ENCODE measurements at regions not wholly inside any gene's neighbourhood (a gene's known extent, or its start where the extent isn't known, plus 50 kb on each side); places are given as distances from the start of the nearest gene placed in this dataset.

- H3K4me3 ChIP-seq (ENCODE audit: low read length) = no peak overlapping the region
- no peak for DNase-seq (ENCODE audit: low read depth, low spot score)
Measured at GRCh38 chr6:14431385-14432330, 314.1 kb downstream of the CD83 start.

GRCh38 chr6:14434916-14435690 lies 317.5 kb downstream of the CD83 start:
- H3K4me3 ChIP-seq (ENCODE audit: low read length) = no peak overlapping the region
- no peak for DNase-seq (ENCODE audit: low read depth, low spot score)

- H3K4me3 ChIP-seq (ENCODE audit: low read length) = no peak overlapping the region
- no peak for DNase-seq (ENCODE audit: low read depth, low spot score)
Measured at GRCh38 chr6:14436592-14437132, 319.1 kb downstream of the CD83 start.

DNA sequence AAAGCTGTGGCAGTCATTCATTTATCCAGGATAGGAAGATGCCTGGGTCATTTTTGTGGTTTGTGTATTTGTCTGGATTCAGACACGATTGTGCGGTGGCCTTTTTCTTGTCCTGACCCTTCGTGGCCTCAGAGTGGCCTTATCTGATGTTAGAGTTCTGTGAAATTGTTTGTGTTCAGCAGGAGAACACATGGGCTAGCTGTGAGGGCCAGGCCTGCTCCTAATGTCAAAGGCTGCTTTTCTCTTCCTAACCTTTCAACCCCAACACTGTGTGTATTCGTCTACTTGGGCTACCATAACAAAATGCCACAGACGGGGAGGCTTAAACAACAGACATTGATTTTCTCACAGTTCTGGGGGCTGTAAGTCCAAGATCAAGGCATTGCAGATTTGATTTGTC lies 321.8 kb downstream of the CD83 start:
- no peak overlapping the region for H3K4me3 ChIP-seq (ENCODE audit: low read length)
- no peak for DNase-seq (ENCODE audit: low read depth, low spot score)

- no peak for DNase-seq (ENCODE audit: low read depth, low spot score)
Measured at GRCh38 chr6:14440215-14440910, 322.8 kb downstream of the CD83 start.

GRCh38 chr6:14440940-14441781 lies 323.6 kb downstream of the CD83 start:
- no peak for DNase-seq (ENCODE audit: low read depth, low spot score)
- H3K4me3 ChIP-seq (ENCODE audit: low read length) = no peak overlapping the region

More at GRCh38 chr6:14440215-14440910, 322.8 kb downstream of the CD83 start:
- H3K4me3 ChIP-seq (ENCODE audit: low read length) = no peak overlapping the region

GRCh38 chr6:14442242-14442641 lies 324.7 kb downstream of the CD83 start:
- H3K4me3 ChIP-seq (ENCODE audit: low read length) = no peak overlapping the region
- no peak for DNase-seq (ENCODE audit: low read depth, low spot score)

GRCh38 chr6:14443629-14444268 lies 326.2 kb downstream of the CD83 start:
- DNase-seq (ENCODE audit: low read depth, low spot score) = no peak
- no peak overlapping the region for H3K4me3 ChIP-seq (ENCODE audit: low read length)

DNA sequence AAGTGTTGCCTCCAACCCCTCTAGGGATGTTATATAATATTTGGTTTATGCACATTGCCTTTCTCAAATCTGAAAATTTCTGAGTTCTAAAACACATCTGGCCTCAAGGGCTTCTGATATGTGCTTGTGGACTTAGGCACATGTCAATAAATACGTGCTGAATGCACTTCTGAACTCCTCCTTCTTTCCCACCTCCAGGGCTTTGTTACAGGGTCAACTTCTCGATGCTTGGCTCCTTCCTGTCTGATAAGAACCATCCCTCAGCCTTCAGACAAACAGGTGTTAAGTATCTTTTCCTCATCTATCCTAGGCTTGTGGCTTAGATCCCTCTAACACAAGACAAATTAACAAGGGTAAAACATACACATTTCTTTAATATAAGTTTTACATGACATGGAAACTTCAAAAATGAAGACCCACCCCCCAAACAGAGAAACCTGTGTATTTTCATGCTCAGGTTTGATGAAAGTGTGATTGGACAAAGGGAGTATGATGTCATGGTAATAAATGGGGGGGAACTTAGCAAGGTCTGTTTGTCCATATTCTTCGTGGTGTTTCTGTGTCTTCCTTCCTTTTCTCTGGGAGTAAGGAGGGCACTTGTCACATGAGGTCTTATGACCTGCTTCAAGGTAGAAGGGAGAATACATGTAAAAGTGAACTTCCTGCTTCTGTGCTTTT lies 326.9 kb downstream of the CD83 start:
- peak; percentile 65 for DNase-seq (ENCODE audit: low read depth, low spot score)
- H3K4me3 ChIP-seq (ENCODE audit: low read length) = no peak overlapping the region

- H3K4me3 ChIP-seq (ENCODE audit: low read length) = no peak overlapping the region
- DNase-seq (ENCODE audit: low read depth, low spot score) = no peak
Measured at GRCh38 chr6:14447240-14447639, 329.7 kb downstream of the CD83 start.

DNA sequence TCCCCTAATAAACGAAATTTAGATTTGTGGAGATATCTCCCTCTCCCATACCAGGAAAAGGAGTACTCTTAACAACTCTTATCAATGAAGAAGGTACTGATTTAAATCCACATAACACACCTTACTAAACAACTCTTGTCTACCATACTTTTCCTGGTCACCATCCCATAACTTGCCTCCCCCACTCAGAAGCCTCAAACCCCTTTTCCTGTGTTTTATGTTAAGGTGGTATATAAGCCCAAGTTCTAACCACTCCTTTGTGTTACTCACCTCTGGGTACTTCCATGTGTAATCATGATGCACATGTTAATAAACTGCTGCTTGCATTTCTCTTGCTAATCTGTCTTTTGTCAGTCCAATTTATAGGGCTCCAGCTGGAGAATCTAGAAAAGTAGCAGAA lies 330.7 kb downstream of the CD83 start:
- H3K4me3 ChIP-seq (ENCODE audit: low read length) = no peak overlapping the region
- DNase-seq (ENCODE audit: low read depth, low spot score) = no peak

DNA sequence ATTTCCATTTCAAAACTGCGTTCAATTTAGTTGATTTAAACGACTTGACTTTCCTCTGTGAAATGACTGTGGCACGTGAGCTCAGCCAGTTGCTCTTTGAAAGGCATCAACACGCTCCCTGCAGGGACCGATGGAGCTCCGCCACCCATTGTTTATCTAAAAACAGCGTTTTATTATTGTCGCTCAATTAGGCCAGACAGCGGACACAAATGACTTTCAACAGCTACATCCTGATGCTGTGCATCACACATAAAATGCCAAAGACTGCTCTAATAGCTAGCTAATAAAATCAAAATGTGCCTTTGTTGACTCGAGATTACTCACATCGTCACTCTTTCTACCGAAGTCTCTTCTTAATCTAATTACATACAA lies 332.5 kb downstream of the CD83 start:
- DNase-seq (ENCODE audit: low read depth, low spot score) = no peak
- H3K4me3 ChIP-seq (ENCODE audit: low read length) = no peak overlapping the region

DNA sequence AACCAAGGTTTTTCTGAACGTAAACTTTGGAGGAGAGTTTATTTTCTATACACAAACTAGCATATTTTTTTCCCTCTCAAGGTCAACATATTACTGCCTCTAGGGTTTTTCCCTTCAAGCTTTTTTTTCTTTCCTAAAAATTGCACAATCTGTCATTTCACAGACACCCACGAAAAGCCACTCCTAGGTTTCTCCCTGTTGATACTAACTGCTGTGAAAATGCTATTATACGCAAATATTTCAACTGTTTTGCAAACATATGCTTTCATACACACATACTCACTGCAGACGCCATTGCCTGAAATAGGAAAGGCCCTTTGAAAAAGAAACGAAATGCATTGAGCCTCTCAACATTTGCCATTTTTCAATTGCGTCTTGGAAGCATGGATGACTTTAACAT lies 333.0 kb downstream of the CD83 start:
- no peak for DNase-seq (ENCODE audit: low read depth, low spot score)
- no peak overlapping the region for H3K4me3 ChIP-seq (ENCODE audit: low read length)

- no peak overlapping the region for H3K4me3 ChIP-seq (ENCODE audit: low read length)
- no peak for DNase-seq (ENCODE audit: low read depth, low spot score)
Measured at GRCh38 chr6:14451594-14452374, 334.2 kb downstream of the CD83 start.

DNA sequence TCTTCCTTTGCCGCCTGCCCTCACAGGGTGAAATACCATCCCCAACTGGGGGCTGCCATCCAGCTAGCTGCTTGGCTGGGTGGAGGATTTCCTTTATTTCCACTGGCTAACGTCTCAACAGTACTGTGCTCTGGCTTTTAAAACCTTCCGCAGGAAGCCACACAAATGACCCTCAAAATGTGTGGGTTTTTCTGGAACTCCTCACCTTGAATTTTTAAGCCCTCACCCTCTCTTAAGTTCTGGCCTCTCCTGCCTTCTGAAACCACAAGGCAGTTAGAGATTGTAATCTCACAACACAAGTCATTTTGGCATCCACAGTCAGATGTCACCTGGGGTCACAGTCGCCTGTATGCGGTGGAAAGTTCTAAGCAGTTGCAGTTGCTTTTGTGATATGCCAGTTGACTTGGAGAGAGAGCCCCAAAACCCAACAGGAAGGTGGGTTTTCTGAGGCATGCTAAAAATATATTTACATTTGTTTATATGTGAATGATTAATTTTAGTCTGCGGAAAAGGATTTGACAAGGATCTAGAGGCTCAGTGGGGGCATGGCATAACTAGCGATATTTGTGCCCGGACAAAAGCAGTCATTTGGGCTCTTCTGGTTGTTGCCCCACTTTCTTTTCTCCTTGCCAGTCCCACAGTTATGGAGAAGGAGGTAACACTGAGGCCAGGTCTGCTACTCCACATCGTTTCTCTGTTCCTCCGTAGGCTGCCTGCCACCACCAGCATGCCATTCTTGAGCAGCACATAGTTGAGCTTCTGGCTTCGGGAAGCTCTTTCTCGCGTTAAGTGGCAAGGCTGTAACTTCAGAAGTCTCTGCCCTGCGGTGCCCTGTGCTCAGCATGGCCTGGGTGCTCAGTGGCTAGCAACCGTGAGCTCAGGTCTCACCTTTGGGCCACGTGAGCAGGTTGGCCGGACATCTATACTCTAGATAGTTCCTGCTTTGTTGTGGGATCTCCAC lies 335.3 kb downstream of the CD83 start:
- H3K4me3 ChIP-seq (ENCODE audit: low read length) = peak overlapping the region; percentile 9
- peak; percentile 100 for DNase-seq (ENCODE audit: low read depth, low spot score)
